Effector CD8-positive, alpha-beta T cell (primary cell): ENCODE measurements at regions not wholly inside any gene's neighbourhood (a gene's known extent, or its start where the extent isn't known, plus 50 kb on each side); places are given as distances from the start of the nearest gene placed in this dataset.

Source experiments
- DNase-seq: peaks from one replicate; lab custom pipeline; 2025; lab: John Stamatoyannopoulos, UW

- DNase-seq = no peak
These were observed 240.4 kb downstream of the HAUS1 start for GRCh38 chr18:46344416-46345180.

GRCh38 chr18:46345181-46345465 lies 240.9 kb downstream of the HAUS1 start:
- no peak for DNase-seq

- no peak for DNase-seq
These were observed 242.0 kb downstream of the HAUS1 start for GRCh38 chr18:46346213-46346612.

GRCh38 chr18:46346896-46347630 lies 242.9 kb downstream of the HAUS1 start:
- no peak for DNase-seq

- DNase-seq = no peak
These were observed 246.5 kb downstream of the HAUS1 start for GRCh38 chr18:46350598-46351159.

- DNase-seq = no peak
These were observed 248.5 kb downstream of the HAUS1 start for GRCh38 chr18:46352520-46353250.

GRCh38 chr18:46353460-46353859 lies 249.3 kb downstream of the HAUS1 start:
- DNase-seq = no peak

GRCh38 chr18:46356278-46357033 lies 252.3 kb downstream of the HAUS1 start:
- no peak for DNase-seq

GRCh38 chr18:46360102-46360699 lies 256.0 kb downstream of the HAUS1 start:
- DNase-seq = no peak

- no peak for DNase-seq
These were observed 256.7 kb downstream of the HAUS1 start for GRCh38 chr18:46360866-46361265.

GRCh38 chr18:46362533-46362932 lies 258.3 kb downstream of the HAUS1 start:
- DNase-seq = no peak

- DNase-seq = no peak
These were observed 259.9 kb downstream of the HAUS1 start for GRCh38 chr18:46364048-46364447.

- no peak for DNase-seq
These were observed 262.0 kb downstream of the HAUS1 start for GRCh38 chr18:46366201-46366600.

GRCh38 chr18:46366751-46367376 lies 262.7 kb downstream of the HAUS1 start:
- no peak for DNase-seq

GRCh38 chr18:46369323-46369722 lies 265.1 kb downstream of the HAUS1 start:
- DNase-seq = no peak

- no peak for DNase-seq
These were observed 266.7 kb downstream of the HAUS1 start for GRCh38 chr18:46370898-46371297.

- DNase-seq = no peak
These were observed 268.5 kb downstream of the HAUS1 start for GRCh38 chr18:46372670-46373069.

GRCh38 chr18:46373131-46373530 lies 268.9 kb downstream of the HAUS1 start:
- DNase-seq = no peak

GRCh38 chr18:46373791-46374190 lies 269.6 kb downstream of the HAUS1 start:
- no peak for DNase-seq

- no peak for DNase-seq
These were observed 270.7 kb downstream of the HAUS1 start for GRCh38 chr18:46374850-46375249.

- no peak for DNase-seq
These were observed 273.4 kb downstream of the HAUS1 start for GRCh38 chr18:46377557-46377956.
